ENCODE measurements at regions not wholly inside any gene's neighbourhood (a gene's known extent, or its start where the extent isn't known, plus 50 kb on each side); places are given as distances from the start of the nearest gene placed in this dataset.
A peak's percentile ranks its signal among the peaks of the same experiment; 100 is the strongest.

- TF ChIP-seq CBX2 (IDR thresholded peaks at IDR 0.05; ENCODE audit: borderline replicate concordance, low read depth) (no peak), FOXS1 (CRISPR knock-in tag; IDR thresholded peaks at IDR 0.05) (no peak), EP300 (IDR thresholded peaks at IDR 0.05) (no peak), NPAS2 (CRISPR knock-in tag; IDR thresholded peaks at IDR 0.05; ENCODE audit: borderline replicate concordance) (no peak), RCOR1 (IDR thresholded peaks at IDR 0.05; ENCODE audit: low read depth, low read length) (no peak), CBX8 (IDR thresholded peaks at IDR 0.05) (no peak), RARB (CRISPR knock-in tag; IDR thresholded peaks at IDR 0.05) (no peak), CHD4 (IDR thresholded peaks at IDR 0.05; ENCODE audit: borderline replicate concordance) (no peak), ESRRA (IDR thresholded peaks at IDR 0.05; ENCODE audit: borderline replicate concordance, low read length) (no peak), PHF8 (IDR thresholded peaks at IDR 0.05; ENCODE audit: borderline replicate concordance, low read depth) (no peak), HEYL (CRISPR knock-in tag; IDR thresholded peaks at IDR 0.05) (no peak), POLR2A (IDR thresholded peaks at IDR 0.05; ENCODE audit: low read length) (no peak), JUNB (IDR thresholded peaks at IDR 0.05) (no peak), MAZ (IDR thresholded peaks at IDR 0.05; ENCODE audit: borderline replicate concordance, low read depth, low read length) (no peak), FOSL2 (IDR thresholded peaks at IDR 0.05) (no peak), FOSL2 (CRISPR knock-in tag; IDR thresholded peaks at IDR 0.05) (no peak), KDM5A (IDR thresholded peaks at IDR 0.05) (no peak), SMC3 (IDR thresholded peaks at IDR 0.05) (no peak)
- TF ChIP-seq, protein P1, sequence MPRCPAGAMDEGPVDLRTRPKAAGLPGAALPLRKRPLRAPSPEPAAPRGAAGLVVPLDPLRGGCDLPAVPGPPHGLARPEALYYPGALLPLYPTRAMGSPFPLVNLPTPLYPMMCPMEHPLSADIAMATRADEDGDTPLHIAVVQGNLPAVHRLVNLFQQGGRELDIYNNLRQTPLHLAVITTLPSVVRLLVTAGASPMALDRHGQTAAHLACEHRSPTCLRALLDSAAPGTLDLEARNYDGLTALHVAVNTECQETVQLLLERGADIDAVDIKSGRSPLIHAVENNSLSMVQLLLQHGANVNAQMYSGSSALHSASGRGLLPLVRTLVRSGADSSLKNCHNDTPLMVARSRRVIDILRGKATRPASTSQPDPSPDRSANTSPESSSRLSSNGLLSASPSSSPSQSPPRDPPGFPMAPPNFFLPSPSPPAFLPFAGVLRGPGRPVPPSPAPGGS (IDR thresholded peaks at IDR 0.05), result no peak
- TF ChIP-seq, protein P2, sequence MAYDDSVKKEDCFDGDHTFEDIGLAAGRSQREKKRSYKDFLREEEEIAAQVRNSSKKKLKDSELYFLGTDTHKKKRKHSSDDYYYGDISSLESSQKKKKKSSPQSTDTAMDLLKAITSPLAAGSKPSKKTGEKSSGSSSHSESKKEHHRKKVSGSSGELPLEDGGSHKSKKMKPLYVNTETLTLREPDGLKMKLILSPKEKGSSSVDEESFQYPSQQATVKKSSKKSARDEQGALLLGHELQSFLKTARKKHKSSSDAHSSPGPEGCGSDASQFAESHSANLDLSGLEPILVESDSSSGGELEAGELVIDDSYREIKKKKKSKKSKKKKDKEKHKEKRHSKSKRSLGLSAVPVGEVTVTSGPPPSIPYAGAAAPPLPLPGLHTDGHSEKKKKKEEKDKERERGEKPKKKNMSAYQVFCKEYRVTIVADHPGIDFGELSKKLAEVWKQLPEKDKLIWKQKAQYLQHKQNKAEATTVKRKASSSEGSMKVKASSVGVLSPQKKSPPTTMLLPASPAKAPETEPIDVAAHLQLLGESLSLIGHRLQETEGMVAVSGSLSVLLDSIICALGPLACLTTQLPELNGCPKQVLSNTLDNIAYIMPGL (CRISPR knock-in tag; IDR thresholded peaks at IDR 0.05; ENCODE audit: borderline replicate concordance), result no peak
- TF ChIP-seq, protein P3, sequence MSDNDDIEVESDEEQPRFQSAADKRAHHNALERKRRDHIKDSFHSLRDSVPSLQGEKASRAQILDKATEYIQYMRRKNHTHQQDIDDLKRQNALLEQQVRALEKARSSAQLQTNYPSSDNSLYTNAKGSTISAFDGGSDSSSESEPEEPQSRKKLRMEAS (IDR thresholded peaks at IDR 0.05), result no peak
- WGBS (ENCODE audit: missing lambda C conversion rate), result 29% methylated on average over 4 of the region's 4 CpGs
- no peak for ATAC-seq
- no peak for DNase-seq (ENCODE audit: low read depth in 1 of 2, low spot score in 1 of 2)
- Histone ChIP-seq H3K4me2 (peak overlapping the region; percentile 4; the same call in 1 of the 3 replicates), H3K9me3 (no peaks in the 10 kb centered on the region), H3K4me1 (peaks cover 5% of the 10 kb centered on the region; the same call in 1 of the 3 replicates), H3K27ac (peak overlapping the region in 1 of 2 experiments; percentile 11; a peak in 1 of 6 replicates), H3K4me3 (no peak overlapping the region)
- ChIA-PET POLR2A (no interaction called here), CTCF (no interaction called here)
- FAIRE-seq, result no peak
These were observed 64.4 kb upstream of the KCNG1 start for GRCh38 chr20:51087266-51087665.

DNA sequence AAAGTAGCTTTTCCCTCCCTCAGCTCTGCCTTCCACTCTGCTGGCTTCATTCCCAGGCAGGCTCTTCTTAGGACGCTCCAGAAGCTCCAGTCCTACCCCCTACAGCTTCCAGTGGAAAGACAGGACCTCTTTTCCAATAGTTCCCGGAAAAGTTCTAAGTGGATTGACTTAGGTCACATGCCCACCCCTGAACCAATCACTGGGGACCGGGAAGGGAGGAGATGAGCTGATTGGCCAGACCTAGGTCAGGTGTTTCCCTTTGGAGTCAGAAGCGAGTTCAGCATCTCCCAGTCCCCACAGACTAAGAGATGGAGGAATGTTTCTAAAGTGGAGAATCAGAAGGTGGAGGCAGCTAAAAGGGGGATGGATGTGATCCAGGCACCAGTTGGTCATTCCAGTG, 62.9 kb upstream of the KCNG1 start:
- no peak overlapping the region for H3K27ac ChIP-seq
- CTCF ChIA-PET, result interaction anchor here (0.8 to 1.1 kb wide), 3 partner anchors 35 to 538 kb away, joined by 3 to 4 read pairs (median 3); no protein-coding TSS in a partner anchor
- peaks cover 5% of the 10 kb centered on the region; the same call in 1 of the 3 replicates for H3K4me1 ChIP-seq
- WGBS (ENCODE audit: missing lambda C conversion rate), result 28% methylated on average over 4 of the region's 4 CpGs
- FAIRE-seq (no peak), DNase-seq (ENCODE audit: low read depth in 1 of 2, low spot score in 1 of 2) (peak in 1 of 2 experiments; percentile 25), ATAC-seq (peak in 1 of 2 experiments; percentile 65; a peak in 3 of 6 replicates)
- H3K4me2 ChIP-seq, result no peak overlapping the region
- no peaks in the 10 kb centered on the region for H3K9me3 ChIP-seq
- no peak overlapping the region for H3K4me3 ChIP-seq
- POLR2A ChIA-PET, result no interaction called here
- TF ChIP-seq, protein P4, sequence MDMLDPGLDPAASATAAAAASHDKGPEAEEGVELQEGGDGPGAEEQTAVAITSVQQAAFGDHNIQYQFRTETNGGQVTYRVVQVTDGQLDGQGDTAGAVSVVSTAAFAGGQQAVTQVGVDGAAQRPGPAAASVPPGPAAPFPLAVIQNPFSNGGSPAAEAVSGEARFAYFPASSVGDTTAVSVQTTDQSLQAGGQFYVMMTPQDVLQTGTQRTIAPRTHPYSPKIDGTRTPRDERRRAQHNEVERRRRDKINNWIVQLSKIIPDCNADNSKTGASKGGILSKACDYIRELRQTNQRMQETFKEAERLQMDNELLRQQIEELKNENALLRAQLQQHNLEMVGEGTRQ (IDR thresholded peaks at IDR 0.05), result peak; percentile 81
- TF ChIP-seq NR3C1 (IDR thresholded peaks at IDR 0.05), result no peak
